Gastrocnemius medialis (tissue), 4 donors: ENCODE measurements at regions not wholly inside any gene's neighbourhood (a gene's known extent, or its start where the extent isn't known, plus 50 kb on each side); places are given as distances from the start of the nearest gene placed in this dataset.

Experiments
- ATAC-seq, 2 donors: fragments of 150-250 bp; one replicate each; pipeline ENCODE4 v1.9.1; 2016
- DNase-seq, 2 donors: peaks; one replicate each; pipeline ENCODE4 v3.0.0-alpha.2; 2019
- H3K27ac ChIP-seq, 4 donors: fragments of 200-600 bp; sonication (generic); 1 replicate in 1 of 4; 2 replicates in 3 of 4; pipeline ENCODE4 v1.5.1; 2016 to 2018; ENCODE audit warnings: mild to moderate bottlenecking in 2 of 4, moderate library complexity in 1 of 4
- H3K27me3 ChIP-seq, 3 donors: fragments of 200-600 bp; sonication (generic) in 2 of 3; 1 replicate in 1 of 3; 2 replicates in 2 of 3; pipeline versions ENCODE4 v1.5.1 to v1.6.0; 2016 to 2019; ENCODE audit warnings: mild to moderate bottlenecking in 1 of 3, moderate library complexity in 1 of 3
- H3K36me3 ChIP-seq, 2 donors: fragments of 200-600 bp; sonication (generic) in 1 of 2; one replicate each; pipeline ENCODE4 v1.5.1; 2017 to 2018
- H3K4me1 ChIP-seq, 2 donors: fragments of 200-600 bp; sonication (generic) in 1 of 2; one replicate each; pipeline ENCODE4 v1.5.1; 2016 to 2017; ENCODE audit warnings: mild to moderate bottlenecking in 2 of 2
- H3K4me3 ChIP-seq, 4 donors: fragments of 200-600 bp; sonication (generic) in 3 of 4; 1 replicate in 1 of 4; 2 replicates in 3 of 4; pipeline ENCODE4 v1.5.1; 2016 to 2019; ENCODE audit warnings: mild to moderate bottlenecking in 2 of 4
- H3K9me3 ChIP-seq, 3 donors: fragments of 200-600 bp; sonication (generic) in 2 of 3; 1 replicate in 1 of 3; 2 replicates in 2 of 3; pipeline ENCODE4 v1.5.1; 2016 to 2019
- POLR2A ChIP-seq, 2 donors: fragments of 450-650 bp; IDR thresholded peaks; one replicate each; pipeline ENCODE4 v1.6.1; 2017; ENCODE audit warnings: antibody characterized with exemption in 2 of 2, mild to moderate bottlenecking in 2 of 2, moderate library complexity in 2 of 2
- in situ Hi-C, 4 donors: fragments of 200-750 bp; cut with MboI; loops; one replicate each; pipeline versions ENCODE4 v1.15.0 to v1.8.0; 2017; ENCODE audit warnings: low sequenced_read_pairs in 4 of 4
- intact Hi-C: fragments of 100-400 bp; cut with DNase I; formaldehyde crosslinking; loops from one replicate; pipeline ENCODE4 v1.15.1; 2023; ENCODE audit warnings: low total_unique reads
- TF ChIP-seq, protein P1 (sequence below), 5 experiments: fragments of 450-650 bp in 3 of 5; fragments of 200-600 bp in 2 of 5; sonication (generic) in 2 of 5; IDR thresholded peaks in 4 of 5; conservative IDR thresholded peaks in 1 of 5; 1 replicate in 4 of 5; 2 replicates in 1 of 5; pipeline ENCODE4 v1.5.1; 2016 to 2019; ENCODE audit warnings: antibody characterized with exemption in 5 of 5, mild to moderate bottlenecking in 3 of 5, moderate library complexity in 3 of 5

DNA sequence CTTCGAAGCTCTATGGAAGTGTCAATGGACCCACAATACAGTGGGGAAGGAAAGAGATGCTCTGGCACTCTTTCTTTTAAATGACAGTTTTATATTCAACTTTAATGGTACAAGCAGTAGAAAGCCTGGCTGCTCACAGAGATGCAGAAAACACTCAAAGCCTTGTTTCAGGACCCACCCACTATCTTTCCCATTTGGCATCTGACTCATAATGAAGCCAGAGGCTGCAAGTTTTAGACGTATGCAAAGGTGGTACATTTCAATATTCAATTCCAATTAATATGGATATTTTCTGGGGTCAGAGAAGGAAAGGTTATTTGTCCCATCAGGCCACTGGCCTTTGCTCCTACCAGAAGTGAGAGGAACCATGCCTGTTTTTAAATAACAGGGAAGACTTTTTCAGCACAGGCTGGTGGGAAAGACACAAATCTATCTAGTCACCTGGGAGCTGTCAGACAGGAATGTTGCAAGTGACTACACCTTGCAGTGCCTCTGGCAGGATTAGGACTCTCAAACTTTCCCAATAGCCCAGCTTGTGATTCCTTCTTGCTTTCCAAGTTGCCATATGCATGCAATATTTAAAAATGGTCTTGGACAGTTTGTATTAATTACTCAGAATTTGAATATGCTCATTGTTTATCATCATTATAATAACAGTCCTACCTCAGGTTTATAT lies 70.0 kb upstream of the RAB40AL start:
- DNase-seq = no peak
- TF ChIP-seq, protein P1, sequence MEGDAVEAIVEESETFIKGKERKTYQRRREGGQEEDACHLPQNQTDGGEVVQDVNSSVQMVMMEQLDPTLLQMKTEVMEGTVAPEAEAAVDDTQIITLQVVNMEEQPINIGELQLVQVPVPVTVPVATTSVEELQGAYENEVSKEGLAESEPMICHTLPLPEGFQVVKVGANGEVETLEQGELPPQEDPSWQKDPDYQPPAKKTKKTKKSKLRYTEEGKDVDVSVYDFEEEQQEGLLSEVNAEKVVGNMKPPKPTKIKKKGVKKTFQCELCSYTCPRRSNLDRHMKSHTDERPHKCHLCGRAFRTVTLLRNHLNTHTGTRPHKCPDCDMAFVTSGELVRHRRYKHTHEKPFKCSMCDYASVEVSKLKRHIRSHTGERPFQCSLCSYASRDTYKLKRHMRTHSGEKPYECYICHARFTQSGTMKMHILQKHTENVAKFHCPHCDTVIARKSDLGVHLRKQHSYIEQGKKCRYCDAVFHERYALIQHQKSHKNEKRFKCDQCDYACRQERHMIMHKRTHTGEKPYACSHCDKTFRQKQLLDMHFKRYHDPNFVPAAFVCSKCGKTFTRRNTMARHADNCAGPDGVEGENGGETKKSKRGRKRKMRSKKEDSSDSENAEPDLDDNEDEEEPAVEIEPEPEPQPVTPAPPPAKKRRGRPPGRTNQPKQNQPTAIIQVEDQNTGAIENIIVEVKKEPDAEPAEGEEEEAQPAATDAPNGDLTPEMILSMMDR (IDR thresholded peaks at IDR 0.05 in 4 of 5, conservative IDR thresholded peaks at IDR 0.05 in 1 of 5) = no peak

DNA sequence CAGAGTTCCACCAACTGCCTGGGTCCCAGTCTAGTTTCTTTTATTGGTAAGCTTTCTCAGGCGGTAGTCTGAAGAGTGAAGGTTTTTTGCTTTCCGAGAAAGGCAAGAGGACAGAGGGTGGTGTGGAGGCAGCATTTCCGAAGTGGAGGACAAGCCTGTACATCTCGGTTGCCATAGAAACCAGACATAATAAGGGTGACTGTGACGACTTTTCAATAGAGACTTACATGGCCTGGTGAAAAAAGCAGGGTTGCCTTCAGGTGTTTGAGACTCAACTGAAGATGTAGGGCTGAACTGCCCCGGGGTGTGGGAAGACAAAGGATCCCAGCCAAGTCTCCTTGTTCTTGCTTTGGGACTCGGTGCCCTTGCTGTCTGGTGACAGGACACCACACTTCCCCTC lies 53.6 kb upstream of the RAB40AL start:
- H3K4me3 ChIP-seq = no peak overlapping the region
- in situ Hi-C loops = no loop called here
- no peak for ATAC-seq
- no peak overlapping the region for H3K27ac ChIP-seq
- H3K27me3 ChIP-seq = no peaks in the 10 kb centered on the region
- no peak for DNase-seq
- TF ChIP-seq POLR2A (IDR thresholded peaks at IDR 0.05) = no peak
- TF ChIP-seq, protein P1 (IDR thresholded peaks at IDR 0.05 in 4 of 5, conservative IDR thresholded peaks at IDR 0.05 in 1 of 5) = no peak
- H3K9me3 ChIP-seq = no peaks in the 10 kb centered on the region
- no peaks in the 10 kb centered on the region for H3K36me3 ChIP-seq
- intact Hi-C loops = no loop called here
- H3K4me1 ChIP-seq = no peaks in the 10 kb centered on the region

More for the DNA sequence above, 70.0 kb upstream of the RAB40AL start:
- in situ Hi-C loops = no loop called here
- Histone ChIP-seq H3K4me1 (no peaks in the 10 kb centered on the region), H3K27me3 (no peaks in the 10 kb centered on the region), H3K9me3 (no peaks in the 10 kb centered on the region), H3K27ac (no peak overlapping the region), H3K4me3 (no peak overlapping the region), H3K36me3 (no peaks in the 10 kb centered on the region)
- intact Hi-C loops = no loop called here
- ATAC-seq = no peak
